ENCODE measurements at regions not wholly inside any gene's neighbourhood (a gene's known extent, or its start where the extent isn't known, plus 50 kb on each side); places are given as distances from the start of the nearest gene placed in this dataset.

- no peak for DNase-seq (ENCODE audit: low read depth, low spot score)
- TF ChIP-seq CTCF (IDR thresholded peaks at IDR 0.05; ENCODE audit: insufficient read depth, low read length, missing control alignments): no peak
- ChIA-PET POLR2A (no interaction called here), CTCF (no interaction called here)
- H3K4me3 ChIP-seq (ENCODE audit: low read depth, low read length): no peak overlapping the region
Observed at GRCh38 chr16:9614389-9614788, 522.9 kb downstream of the HAPSTR1 start.

DNA sequence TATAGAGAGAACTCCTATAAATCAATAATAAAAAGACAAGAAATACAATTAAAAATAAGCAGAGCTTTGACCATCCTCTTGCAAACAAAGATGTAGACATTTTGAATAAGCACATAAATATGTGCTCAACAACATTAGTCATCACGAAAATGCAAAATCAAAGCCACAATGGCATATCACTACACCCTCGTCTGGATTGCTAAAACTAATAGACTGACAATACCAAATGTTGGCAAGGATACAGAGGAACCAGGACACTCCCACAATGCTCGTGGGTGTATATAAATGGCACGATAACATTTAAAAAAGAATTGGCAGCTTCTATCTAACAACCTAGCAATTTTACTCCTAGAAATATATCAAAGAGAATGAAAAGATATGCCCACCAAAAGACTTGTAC, 530.8 kb downstream of the HAPSTR1 start:
- H3K4me3 ChIP-seq (ENCODE audit: low read depth, low read length): no peak overlapping the region
- no peak for TF ChIP-seq CTCF (IDR thresholded peaks at IDR 0.05; ENCODE audit: insufficient read depth, low read length, missing control alignments)
- DNase-seq (ENCODE audit: low read depth, low spot score): no peak
- POLR2A ChIA-PET: no interaction called here
- CTCF ChIA-PET: no interaction called here

DNA sequence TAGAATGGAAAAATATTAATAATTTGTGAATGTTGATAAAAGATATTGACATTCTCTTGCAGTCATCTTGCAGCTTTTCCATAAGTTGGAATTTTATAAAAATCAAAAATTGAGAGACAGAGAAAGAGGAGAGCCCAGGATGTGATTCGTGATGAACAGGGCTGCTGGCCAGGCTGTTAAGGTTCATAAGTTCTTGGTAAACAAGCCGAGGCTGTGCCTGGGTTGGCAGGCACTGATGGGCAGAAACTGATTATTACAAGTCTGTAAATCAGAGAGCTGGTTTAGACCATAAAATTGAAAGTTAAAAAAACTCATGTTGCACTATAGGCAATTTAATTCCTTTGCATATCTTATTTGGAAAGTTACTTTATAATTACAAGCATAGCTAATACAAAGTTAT, 533.7 kb downstream of the HAPSTR1 start:
- no peak for DNase-seq (ENCODE audit: low read depth, low spot score)
- no peak for TF ChIP-seq CTCF (IDR thresholded peaks at IDR 0.05; ENCODE audit: insufficient read depth, low read length, missing control alignments)
- no peak overlapping the region for H3K4me3 ChIP-seq (ENCODE audit: low read depth, low read length)
- POLR2A ChIA-PET: no interaction called here
- CTCF ChIA-PET: no interaction called here

- DNase-seq (ENCODE audit: low read depth, low spot score): no peak
- ChIA-PET CTCF (no interaction called here), POLR2A (no interaction called here)
- no peak for TF ChIP-seq CTCF (IDR thresholded peaks at IDR 0.05; ENCODE audit: insufficient read depth, low read length, missing control alignments)
- H3K4me3 ChIP-seq (ENCODE audit: low read depth, low read length): no peak overlapping the region
Observed at GRCh38 chr16:9627427-9627826, 536.0 kb downstream of the HAPSTR1 start.

DNA sequence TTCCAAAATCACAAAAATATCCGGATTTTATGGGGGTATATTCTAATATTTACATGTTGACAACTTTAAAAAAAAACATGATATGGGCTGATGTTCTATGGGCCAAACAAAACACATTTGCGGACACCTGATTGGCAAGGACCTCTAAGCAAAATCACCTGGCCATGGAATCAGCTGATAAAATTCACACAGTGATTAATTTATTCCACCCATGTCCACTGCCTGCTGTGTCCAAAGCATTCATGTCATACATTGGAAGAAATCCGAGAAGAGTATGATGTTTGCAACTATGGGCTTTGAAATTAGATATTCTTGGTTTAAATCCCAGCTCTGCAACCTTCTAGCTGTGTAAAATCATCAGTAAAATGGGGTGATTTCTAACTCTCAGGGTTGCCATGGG, 538.7 kb downstream of the HAPSTR1 start:
- ChIA-PET POLR2A (no interaction called here), CTCF (no interaction called here)
- no peak for DNase-seq (ENCODE audit: low read depth, low spot score)
- H3K4me3 ChIP-seq (ENCODE audit: low read depth, low read length): no peak overlapping the region
- TF ChIP-seq CTCF (IDR thresholded peaks at IDR 0.05; ENCODE audit: insufficient read depth, low read length, missing control alignments): no peak

DNA sequence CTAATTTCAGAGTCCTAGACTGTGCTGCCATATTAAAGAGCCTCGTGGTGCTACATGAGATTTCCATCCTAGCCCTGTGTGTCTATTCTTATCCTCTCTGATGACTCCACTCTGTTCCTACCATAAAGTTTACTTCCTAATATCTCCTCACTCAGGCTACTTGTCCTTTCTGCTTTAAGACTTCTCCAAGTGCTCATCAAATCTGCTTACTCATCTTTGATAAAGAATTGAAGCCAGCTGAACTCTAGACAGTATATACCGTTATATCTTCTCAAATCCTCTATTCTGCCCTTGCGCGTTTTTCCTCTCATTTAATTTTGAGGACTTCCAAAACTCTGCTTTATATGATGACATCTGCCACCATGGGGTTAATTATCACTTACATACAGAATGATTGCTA, 539.5 kb downstream of the HAPSTR1 start:
- POLR2A ChIA-PET: no interaction called here
- TF ChIP-seq CTCF (IDR thresholded peaks at IDR 0.05; ENCODE audit: insufficient read depth, low read length, missing control alignments): no peak
- H3K4me3 ChIP-seq (ENCODE audit: low read depth, low read length): no peak overlapping the region
- CTCF ChIA-PET: no interaction called here
- no peak for DNase-seq (ENCODE audit: low read depth, low spot score)

Measured in AG04449 (cell line).